Omental fat pad (tissue), 3 donors: ENCODE measurements at regions not wholly inside any gene's neighbourhood (a gene's known extent, or its start where the extent isn't known, plus 50 kb on each side); places are given as distances from the start of the nearest gene placed in this dataset.

Source experiments
- ATAC-seq: fragments of 150-250 bp; one replicate; pipeline ENCODE4 v1.9.1; 2016; ENCODE audit warnings: mild to moderate bottlenecking, moderate library complexity; ENCODE audit not compliant: low FRiP score
- DNase-seq: peaks from one replicate; pipeline ENCODE4 v3.0.0-alpha.2; 2019; ENCODE audit warnings: low spot score
- TF ChIP-seq, protein P1 (sequence below), 3 donors: fragments of 450-650 bp; IDR thresholded peaks; one replicate each; pipeline ENCODE4 v1.5.1; 2016 to 2017; ENCODE audit warnings: antibody characterized with exemption in 3 of 3, mild to moderate bottlenecking in 3 of 3, moderate library complexity in 2 of 3

- TF ChIP-seq, protein P1, sequence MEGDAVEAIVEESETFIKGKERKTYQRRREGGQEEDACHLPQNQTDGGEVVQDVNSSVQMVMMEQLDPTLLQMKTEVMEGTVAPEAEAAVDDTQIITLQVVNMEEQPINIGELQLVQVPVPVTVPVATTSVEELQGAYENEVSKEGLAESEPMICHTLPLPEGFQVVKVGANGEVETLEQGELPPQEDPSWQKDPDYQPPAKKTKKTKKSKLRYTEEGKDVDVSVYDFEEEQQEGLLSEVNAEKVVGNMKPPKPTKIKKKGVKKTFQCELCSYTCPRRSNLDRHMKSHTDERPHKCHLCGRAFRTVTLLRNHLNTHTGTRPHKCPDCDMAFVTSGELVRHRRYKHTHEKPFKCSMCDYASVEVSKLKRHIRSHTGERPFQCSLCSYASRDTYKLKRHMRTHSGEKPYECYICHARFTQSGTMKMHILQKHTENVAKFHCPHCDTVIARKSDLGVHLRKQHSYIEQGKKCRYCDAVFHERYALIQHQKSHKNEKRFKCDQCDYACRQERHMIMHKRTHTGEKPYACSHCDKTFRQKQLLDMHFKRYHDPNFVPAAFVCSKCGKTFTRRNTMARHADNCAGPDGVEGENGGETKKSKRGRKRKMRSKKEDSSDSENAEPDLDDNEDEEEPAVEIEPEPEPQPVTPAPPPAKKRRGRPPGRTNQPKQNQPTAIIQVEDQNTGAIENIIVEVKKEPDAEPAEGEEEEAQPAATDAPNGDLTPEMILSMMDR (IDR thresholded peaks at IDR 0.05), result no peak
- DNase-seq, result no peak
- ATAC-seq, result no peak
Observed at GRCh38 chr10:63077800-63078199, 55.3 kb upstream of the NRBF2 start.

- no peak for DNase-seq
- TF ChIP-seq, protein P1 (IDR thresholded peaks at IDR 0.05), result no peak
- no peak for ATAC-seq
Observed at GRCh38 chr10:63072951-63073350, 60.2 kb upstream of the NRBF2 start.

GRCh38 chr10:63071145-63071544, 62.0 kb upstream of the NRBF2 start:
- TF ChIP-seq, protein P1 (IDR thresholded peaks at IDR 0.05), result no peak
- no peak for ATAC-seq
- DNase-seq, result no peak

GRCh38 chr10:63069318-63069717, 63.8 kb upstream of the NRBF2 start:
- DNase-seq (no peak), ATAC-seq (no peak)
- TF ChIP-seq, protein P1 (IDR thresholded peaks at IDR 0.05), result no peak

DNA sequence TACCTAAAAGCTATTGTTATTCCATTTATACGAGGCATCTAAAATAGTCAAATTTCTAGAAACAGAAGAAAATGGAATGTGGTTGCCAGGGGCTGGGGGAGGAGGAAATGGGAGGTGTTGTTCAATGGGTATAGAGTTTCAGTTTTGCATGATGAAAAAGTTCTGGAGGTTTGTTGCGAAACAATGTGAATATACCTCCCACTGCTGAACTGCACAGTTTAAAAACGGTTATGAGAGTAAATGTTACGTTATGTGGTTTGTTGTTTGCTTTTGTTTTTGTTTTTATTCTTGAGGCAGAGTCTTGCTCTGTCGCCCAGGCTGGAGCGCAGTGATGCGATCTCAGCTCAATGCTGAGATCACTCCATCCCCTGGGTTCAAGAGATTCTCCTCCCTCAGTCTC, 64.9 kb upstream of the NRBF2 start:
- DNase-seq, result no peak
- TF ChIP-seq, protein P1 (IDR thresholded peaks at IDR 0.05), result no peak
- ATAC-seq, result no peak

DNA sequence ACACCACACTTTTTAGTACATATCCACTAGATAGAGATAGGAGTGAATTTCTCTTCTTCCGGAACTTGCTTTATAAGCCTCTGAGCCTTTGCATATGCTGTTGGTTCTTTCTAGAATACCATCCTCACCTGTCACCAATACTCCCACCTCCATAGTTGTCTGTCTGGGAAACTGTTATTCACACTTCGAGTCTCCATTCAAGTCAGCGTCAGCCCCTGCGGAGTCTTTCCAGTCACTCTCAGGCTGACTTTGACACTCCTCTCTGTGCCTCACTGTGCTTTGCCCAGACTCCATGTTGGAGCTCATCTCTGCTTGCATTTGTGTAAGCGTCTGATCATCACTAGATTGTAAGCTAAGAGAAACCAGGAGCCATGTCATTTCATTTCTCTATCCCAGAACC, 66.5 kb upstream of the NRBF2 start:
- ATAC-seq, result no peak
- TF ChIP-seq, protein P1 (IDR thresholded peaks at IDR 0.05), result no peak
- no peak for DNase-seq

DNA sequence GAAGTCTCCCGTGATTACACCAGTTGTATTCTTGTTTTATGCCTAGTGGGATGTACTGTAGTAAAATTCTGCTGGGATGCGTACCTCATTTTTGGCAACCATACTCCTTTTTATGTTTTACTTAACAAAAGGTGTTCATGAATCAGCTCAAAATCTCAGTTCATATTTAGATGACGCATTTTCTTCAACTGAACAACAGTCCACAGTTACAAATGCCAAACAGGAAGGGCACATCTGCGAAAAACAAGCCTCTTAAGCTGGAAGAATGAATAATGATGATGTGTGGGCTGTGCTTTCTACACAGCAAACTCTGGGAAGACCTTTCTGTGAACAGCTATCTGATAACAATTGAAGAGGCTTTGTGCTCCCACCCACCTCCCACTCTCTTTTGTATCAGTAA, 68.4 kb upstream of the NRBF2 start:
- TF ChIP-seq, protein P1 (IDR thresholded peaks at IDR 0.05), result no peak
- no peak for DNase-seq
- no peak for ATAC-seq
